ENCODE measurements at regions not wholly inside any gene's neighbourhood (a gene's known extent, or its start where the extent isn't known, plus 50 kb on each side); places are given as distances from the start of the nearest gene placed in this dataset.

GRCh38 chr6:7042654-7043545 is 64.9 kb upstream of the RREB1 start:
- DNase-seq = no peak

- DNase-seq = no peak
These were observed 62.4 kb upstream of the RREB1 start for GRCh38 chr6:7045331-7045730.

DNA sequence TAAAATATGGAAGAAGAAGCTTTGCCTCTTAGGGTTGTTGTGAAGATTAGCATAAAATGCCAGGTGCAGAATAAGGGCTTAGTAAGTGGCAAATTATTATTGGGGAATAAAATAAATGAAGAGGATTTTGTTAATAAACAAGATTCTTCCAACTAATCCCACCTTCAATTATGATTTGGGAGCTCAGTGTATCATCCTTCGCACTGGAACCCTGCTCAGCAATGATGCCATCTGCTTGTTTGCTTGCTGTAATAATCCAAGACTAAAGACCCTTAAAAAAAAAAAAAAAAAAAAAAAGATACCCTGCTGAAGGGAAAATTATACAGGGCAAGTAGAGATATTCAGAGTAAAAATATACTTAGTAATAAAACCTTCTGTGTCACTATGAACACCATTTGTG is 62.0 kb upstream of the RREB1 start:
- DNase-seq = no peak

DNA sequence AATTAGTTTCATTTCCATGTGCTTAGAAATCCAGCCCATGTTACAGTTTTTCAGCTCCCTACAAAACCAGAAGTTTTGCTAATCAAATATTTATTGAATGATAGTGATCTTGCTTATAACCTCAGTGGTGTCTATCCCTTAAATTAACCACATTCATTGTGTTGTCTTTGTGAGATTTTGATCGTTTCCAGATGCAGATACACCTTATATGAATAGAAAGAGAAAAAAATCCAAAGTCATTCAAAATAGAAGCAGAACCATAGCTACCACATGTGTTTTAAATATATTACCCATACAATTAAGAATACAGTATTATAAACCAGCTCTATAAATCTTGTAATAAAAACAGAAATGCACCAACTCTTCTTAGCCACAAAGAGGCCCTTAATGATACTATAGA is 60.6 kb upstream of the RREB1 start:
- peak; percentile 69 for DNase-seq

GRCh38 chr6:7047966-7048365 is 59.8 kb upstream of the RREB1 start:
- peak; percentile 45 for DNase-seq

GRCh38 chr6:7048894-7049293 is 58.9 kb upstream of the RREB1 start:
- no peak for DNase-seq

GRCh38 chr6:7050004-7050403 is 57.8 kb upstream of the RREB1 start:
- DNase-seq = no peak

- peak; percentile 87 for DNase-seq
These were observed 56.6 kb upstream of the RREB1 start for GRCh38 chr6:7050872-7051779.

- DNase-seq = peak; percentile 40
These were observed 55.9 kb upstream of the RREB1 start for GRCh38 chr6:7051780-7052442.

DNA sequence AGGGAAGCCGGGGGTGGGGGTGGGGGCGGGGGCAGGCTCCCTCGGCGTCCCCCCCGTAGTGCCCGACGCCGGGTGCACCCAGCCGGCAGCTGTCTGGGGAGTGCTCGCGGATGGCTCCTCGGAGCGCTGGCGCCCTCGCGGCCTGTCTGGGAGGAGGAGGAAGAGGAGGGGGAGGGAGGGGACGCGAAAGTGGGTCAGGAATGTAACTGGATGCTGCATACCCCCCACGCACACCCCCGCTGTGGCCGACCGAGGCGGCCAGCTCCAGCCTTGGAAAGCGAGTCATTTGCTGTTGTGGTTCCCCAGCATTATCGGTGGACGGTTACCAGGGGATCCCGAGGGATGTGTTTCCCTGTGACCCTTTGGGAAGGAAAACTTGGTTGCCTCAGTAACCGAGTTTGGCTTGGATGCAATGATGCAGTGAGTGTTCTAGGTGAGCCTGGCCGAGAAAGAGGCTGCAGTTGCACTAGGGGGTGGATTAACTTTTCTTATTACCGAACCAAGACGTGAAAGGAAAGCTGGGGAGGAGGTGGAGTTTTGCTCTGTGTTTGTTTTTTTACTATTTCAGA is 55.2 kb upstream of the RREB1 start:
- peak; percentile 87 for DNase-seq

DNA sequence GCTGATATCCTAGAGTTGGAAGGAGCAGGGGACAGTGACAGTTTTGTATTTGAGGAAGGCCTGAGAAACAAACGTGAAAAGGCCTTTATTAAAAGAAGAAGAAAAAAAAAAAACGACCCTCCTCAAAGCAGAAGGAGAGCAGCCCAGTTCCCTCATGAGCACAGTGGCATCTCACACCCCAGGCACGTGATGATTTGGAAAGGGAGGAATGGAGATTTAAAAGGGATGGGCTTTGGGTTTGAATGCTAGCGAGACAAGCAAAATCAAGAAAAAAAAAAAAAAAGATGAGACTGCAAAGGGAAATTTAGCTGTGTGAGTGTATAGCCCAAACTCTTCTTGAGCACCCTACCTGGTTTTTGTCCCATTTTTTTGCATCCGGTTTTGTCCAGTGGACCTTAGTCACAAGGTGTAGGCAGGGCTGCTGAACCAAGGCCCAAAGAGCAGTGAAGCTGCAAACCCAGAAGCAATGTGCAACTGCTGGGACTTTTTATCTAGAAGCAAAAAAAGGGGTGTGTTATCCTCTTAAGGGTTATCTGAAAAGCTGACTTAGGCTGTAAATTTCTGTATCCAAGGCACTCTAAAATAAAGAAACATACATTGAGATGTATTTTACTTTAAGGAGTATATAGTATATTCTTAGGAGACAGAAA is 54.5 kb upstream of the RREB1 start:
- DNase-seq = no peak

Measured in fibroblast of skin of right biceps (primary cell).